SJSA1 (cell line): ENCODE measurements at regions not wholly inside any gene's neighbourhood (a gene's known extent, or its start where the extent isn't known, plus 50 kb on each side); places are given as distances from the start of the nearest gene placed in this dataset.
"Not testable (repeated sequence)": the region's sequence is repeated elsewhere in the genome, so short reads cannot be mapped to it uniquely, and the experiment has no call there.

ENCODE experiments used
- DNase-seq, 2 experiments: peaks; one replicate each; pipeline ENCODE4 v3.0.0-alpha.2; 2015 to 2020; ENCODE audit warnings: low spot score in 2 of 2, low read depth in 1 of 2
- H3K27ac ChIP-seq: fragments of 250-450 bp; sonication (Bioruptor Pico); 2 replicates; pipeline ENCODE4 v1.5.1; 2020; ENCODE audit warnings: mild to moderate bottlenecking, moderate library complexity
- H3K27me3 ChIP-seq: fragments of 250-450 bp; sonication (Bioruptor Pico); replicated peaks from 2 replicates; pipeline ENCODE4 v1.5.1; 2020; ENCODE audit warnings: mild to moderate bottlenecking, moderate library complexity
- H3K36me3 ChIP-seq: fragments of 250-450 bp; sonication (Bioruptor Pico); 2 replicates; pipeline ENCODE4 v1.5.1; 2020; ENCODE audit warnings: mild to moderate bottlenecking
- H3K4me1 ChIP-seq: fragments of 250-450 bp; sonication (Bioruptor Pico); replicated peaks from 2 replicates; pipeline ENCODE4 v1.6.1; 2021; ENCODE audit warnings: mild to moderate bottlenecking
- H3K4me3 ChIP-seq: fragments of 250-450 bp; sonication (Bioruptor Pico); 2 replicates; pipeline ENCODE4 v1.5.1; 2020; ENCODE audit warnings: mild to moderate bottlenecking
- H3K9me3 ChIP-seq: fragments of 250-450 bp; sonication (Bioruptor Pico); replicated peaks from 2 replicates; pipeline ENCODE4 v1.5.1; 2020; ENCODE audit warnings: mild to moderate bottlenecking

- H3K27ac ChIP-seq = no peak overlapping the region
- H3K4me1 ChIP-seq = peaks cover 12% of the 10 kb centered on the region
- H3K4me3 ChIP-seq = no peak overlapping the region
- H3K27me3 ChIP-seq = no peaks in the 10 kb centered on the region
- DNase-seq = no peak
- no peaks in the 10 kb centered on the region for H3K9me3 ChIP-seq
- H3K36me3 ChIP-seq = no peaks in the 10 kb centered on the region
Observed at GRCh38 chr7:16267953-16268820, 153.2 kb downstream of the CRPPA start.

DNA sequence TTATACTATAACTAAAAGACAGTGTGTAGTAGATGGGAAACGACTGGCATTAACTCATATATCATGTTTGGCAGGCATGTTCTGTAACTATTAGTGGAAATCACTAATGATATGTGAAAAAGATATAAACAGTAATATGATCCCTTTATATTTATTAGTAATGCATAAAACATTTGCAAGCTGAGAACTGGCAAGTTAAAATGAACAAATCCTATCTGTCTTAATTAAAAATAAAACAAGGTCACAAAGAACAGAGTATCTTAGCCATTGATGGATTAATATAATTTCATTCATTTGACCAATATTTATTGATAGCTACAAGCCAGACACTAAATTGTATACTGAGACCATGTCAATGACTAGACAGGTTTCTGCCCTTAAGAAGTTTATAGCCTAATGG, 154.5 kb downstream of the CRPPA start:
- H3K36me3 ChIP-seq = no peaks in the 10 kb centered on the region
- DNase-seq = no peak

GRCh38 chr7:16266470-16266869, 154.9 kb downstream of the CRPPA start:
- not testable (repeated sequence) for H3K27me3 ChIP-seq, H3K4me1 ChIP-seq, H3K9me3 ChIP-seq, H3K4me3 ChIP-seq, DNase-seq, H3K36me3 ChIP-seq, H3K27ac ChIP-seq

More for the DNA sequence above, 154.5 kb downstream of the CRPPA start:
- Histone ChIP-seq H3K4me1 (peaks cover 5% of the 10 kb centered on the region; the same call in 1 of the 2 replicates), H3K9me3 (no peaks in the 10 kb centered on the region), H3K4me3 (no peak overlapping the region), H3K27me3 (no peaks in the 10 kb centered on the region), H3K27ac (no peak overlapping the region)

- Histone ChIP-seq H3K9me3 (no peaks in the 10 kb centered on the region), H3K27ac (no peak overlapping the region), H3K36me3 (no peaks in the 10 kb centered on the region), H3K27me3 (no peaks in the 10 kb centered on the region), H3K4me3 (no peak overlapping the region), H3K4me1 (peaks cover 5% of the 10 kb centered on the region; the same call in 1 of the 2 replicates)
- DNase-seq = no peak
Observed at GRCh38 chr7:16265863-16266458, 155.4 kb downstream of the CRPPA start.

DNA sequence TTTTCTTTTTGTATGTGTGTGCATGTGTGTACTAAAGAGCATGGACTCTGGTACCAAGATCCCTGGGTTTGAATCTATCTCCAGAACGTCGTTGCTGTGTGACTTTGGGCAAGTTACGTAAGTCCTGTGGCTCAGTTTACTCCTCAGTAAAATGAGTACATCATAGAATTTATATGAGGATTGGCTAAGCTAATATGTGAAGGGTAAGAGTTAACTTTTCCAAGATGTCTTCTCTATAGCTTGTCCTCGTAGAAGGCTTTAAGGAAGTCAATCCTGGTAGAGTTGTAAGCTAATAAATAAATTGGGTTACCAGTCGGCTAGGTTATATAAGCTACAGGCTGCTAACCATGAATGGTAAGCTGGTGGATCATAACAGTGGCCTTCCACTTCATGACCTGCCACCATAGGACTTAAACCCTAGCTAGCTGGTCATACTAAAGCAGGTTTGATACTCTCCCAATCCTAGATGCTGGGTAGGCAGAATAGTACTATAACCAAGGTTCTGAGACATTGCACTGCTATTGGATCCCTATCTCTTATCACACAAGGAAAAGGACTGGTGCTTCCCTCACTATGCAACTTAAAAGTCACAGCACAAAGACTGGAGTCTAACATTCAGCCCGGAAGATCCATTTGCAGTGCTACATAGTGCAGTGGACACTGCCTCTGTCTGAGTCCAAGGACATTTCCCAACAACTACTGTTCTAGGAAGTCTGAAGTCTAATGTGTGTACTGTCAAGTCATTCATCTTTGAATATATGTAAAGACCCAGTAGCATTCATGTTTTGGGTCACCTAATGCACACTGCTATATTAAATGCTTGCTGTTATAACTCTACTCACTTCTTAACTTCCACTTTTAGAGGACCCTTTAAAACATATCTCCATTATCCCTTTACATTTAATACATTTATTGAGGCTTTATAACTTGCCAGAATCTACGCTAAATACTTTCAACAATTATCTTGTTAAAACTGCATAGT, 156.2 kb downstream of the CRPPA start:
- Histone ChIP-seq H3K27me3 (no peaks in the 10 kb centered on the region), H3K27ac (no peak overlapping the region), H3K36me3 (no peaks in the 10 kb centered on the region), H3K4me1 (peaks cover 5% of the 10 kb centered on the region; the same call in 1 of the 2 replicates), H3K4me3 (no peak overlapping the region), H3K9me3 (no peaks in the 10 kb centered on the region)
- DNase-seq = no peak

- DNase-seq = no peak
- H3K36me3 ChIP-seq = no peaks in the 10 kb centered on the region
- H3K4me1 ChIP-seq = peaks cover 2% of the 10 kb centered on the region; the same call in 1 of the 2 replicates
- H3K27me3 ChIP-seq = no peaks in the 10 kb centered on the region
- H3K9me3 ChIP-seq = no peaks in the 10 kb centered on the region
- H3K27ac ChIP-seq = no peak overlapping the region
- no peak overlapping the region for H3K4me3 ChIP-seq
Observed at GRCh38 chr7:16264036-16264819, 157.1 kb downstream of the CRPPA start.

DNA sequence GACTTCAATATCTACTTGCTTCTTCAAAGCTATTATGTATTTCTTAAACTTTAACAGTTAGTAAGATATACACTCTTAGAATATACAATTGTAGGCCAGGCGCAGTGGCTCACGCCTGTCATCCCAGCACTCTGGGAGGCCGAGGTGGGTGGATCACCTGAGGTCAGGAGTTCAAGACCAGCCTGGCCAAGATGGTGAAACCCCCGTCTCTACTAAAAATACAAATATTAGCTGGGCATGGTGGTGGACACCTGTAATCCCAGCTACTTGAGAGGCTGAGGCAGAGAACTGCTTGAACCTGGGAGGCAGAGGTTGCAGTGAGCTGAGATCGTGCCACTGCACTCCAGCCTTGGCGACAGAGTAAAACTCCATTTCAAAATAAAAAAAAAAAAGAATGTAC, 158.0 kb downstream of the CRPPA start:
- H3K27me3 ChIP-seq, H3K36me3 ChIP-seq, H3K27ac ChIP-seq, H3K4me3 ChIP-seq, H3K4me1 ChIP-seq, H3K9me3 ChIP-seq, DNase-seq: not testable (repeated sequence)

DNA sequence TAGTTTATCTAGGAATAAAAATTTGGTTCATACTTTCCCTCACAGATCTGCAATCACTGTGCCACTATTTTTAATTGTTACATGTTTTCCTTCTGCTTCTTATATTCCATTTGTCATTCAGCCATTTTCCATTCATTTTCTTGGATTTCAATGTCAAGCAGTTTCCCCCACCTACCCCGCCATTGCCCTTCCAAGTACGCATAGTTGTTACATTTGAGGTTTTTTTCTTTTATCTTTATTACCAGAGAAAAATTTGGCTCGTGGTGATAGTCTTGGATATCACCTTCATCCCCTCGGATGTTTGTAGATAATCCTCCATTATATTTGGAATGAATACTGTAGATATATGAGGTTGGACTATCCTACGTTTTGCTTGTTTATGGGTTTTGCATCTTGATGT, 159.7 kb downstream of the CRPPA start:
- H3K27ac ChIP-seq = no peak overlapping the region
- H3K4me3 ChIP-seq = no peak overlapping the region
- H3K4me1 ChIP-seq = no peaks in the 10 kb centered on the region
- H3K9me3 ChIP-seq = no peaks in the 10 kb centered on the region
- H3K36me3 ChIP-seq = no peaks in the 10 kb centered on the region
- H3K27me3 ChIP-seq = no peaks in the 10 kb centered on the region
- DNase-seq = no peak

DNA sequence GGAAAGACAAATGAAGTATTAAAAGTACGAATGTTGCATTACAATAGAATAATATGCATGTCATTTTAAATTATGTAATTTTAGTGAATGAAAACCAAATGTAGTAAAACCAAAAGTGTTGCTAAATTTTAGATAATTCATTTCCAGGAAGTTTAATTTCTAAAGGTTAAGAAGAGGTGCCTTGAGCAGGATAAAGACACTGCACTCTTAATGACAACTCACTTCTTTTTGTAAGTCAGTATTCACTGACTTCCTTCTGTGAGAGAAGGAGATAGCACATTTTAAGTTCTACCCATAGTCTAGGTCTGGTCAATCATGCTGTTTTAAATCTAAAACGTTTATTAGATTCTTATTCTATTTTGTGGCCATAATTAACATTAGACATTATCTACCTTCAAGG, 160.2 kb downstream of the CRPPA start:
- Histone ChIP-seq H3K36me3 (no peaks in the 10 kb centered on the region), H3K27me3 (no peaks in the 10 kb centered on the region), H3K9me3 (no peaks in the 10 kb centered on the region), H3K4me1 (no peaks in the 10 kb centered on the region), H3K4me3 (no peak overlapping the region), H3K27ac (no peak overlapping the region)
- no peak for DNase-seq

DNA sequence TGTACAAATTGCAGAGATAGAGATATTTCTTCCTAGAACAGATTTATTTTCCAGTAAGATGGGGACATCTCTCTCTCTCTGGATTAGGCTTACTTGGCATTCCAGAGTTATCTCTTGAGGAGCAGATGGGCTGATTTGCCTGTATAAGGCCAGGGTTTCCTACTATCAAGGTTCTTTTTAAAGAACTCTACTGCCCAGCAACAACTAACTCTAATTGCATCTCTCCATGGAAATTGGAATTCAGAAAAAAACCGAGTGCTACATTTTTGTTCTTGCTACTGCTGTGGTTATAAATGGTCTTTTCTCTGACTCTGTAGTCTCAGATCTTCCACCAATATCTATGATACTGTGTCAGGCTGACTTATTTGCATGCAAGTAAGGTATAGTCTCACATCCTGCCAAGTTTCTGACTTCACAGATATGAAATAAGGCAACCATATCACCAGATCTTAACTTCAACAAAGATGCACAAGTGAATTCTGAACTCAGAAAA, 161.1 kb downstream of the CRPPA start:
- H3K36me3 ChIP-seq = no peaks in the 10 kb centered on the region
- H3K4me1 ChIP-seq = no peaks in the 10 kb centered on the region
- H3K27me3 ChIP-seq = no peaks in the 10 kb centered on the region
- H3K27ac ChIP-seq = no peak overlapping the region
- no peaks in the 10 kb centered on the region for H3K9me3 ChIP-seq
- DNase-seq = no peak
- H3K4me3 ChIP-seq = no peak overlapping the region

DNA sequence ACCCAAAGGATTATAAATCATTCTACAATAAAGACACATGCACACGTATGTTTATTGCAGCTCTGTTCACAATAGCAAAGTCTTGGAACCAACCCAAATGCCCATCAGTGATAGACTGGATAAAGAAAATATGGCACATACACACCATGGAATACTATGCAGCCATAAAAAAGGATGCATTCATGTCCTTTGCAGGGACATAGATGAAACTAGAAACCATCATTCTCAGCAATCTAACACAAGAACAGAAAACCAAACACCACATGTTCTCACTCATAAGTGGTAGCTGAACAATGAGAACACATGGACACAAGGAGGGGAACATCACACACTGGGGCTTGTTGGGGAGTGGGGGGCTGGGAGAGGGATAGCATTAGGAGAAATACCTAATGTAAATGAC, 164.9 kb downstream of the CRPPA start:
- DNase-seq, H3K27ac ChIP-seq, H3K4me3 ChIP-seq, H3K4me1 ChIP-seq, H3K36me3 ChIP-seq, H3K9me3 ChIP-seq, H3K27me3 ChIP-seq: not testable (repeated sequence)

DNA sequence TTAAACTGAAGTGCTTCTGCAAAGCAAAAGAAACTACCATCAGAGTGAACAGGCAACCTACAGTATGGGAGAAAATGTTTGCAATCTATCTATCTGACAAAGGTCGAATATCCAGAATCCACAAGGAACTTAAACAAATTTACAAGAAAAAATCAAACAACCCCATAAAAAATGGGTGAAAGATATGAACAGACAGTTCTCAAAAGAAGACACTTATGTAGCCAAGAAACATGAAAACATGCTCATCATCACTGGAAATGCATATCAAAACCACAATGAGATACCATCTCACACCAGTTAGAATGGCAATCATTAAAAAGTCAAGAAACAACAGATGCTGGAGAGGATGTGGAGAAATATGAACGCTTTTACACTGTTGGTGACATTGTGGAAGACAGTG, 165.4 kb downstream of the CRPPA start:
- H3K9me3 ChIP-seq, H3K27me3 ChIP-seq, H3K4me3 ChIP-seq, H3K36me3 ChIP-seq, H3K4me1 ChIP-seq, H3K27ac ChIP-seq, DNase-seq: not testable (repeated sequence)

DNA sequence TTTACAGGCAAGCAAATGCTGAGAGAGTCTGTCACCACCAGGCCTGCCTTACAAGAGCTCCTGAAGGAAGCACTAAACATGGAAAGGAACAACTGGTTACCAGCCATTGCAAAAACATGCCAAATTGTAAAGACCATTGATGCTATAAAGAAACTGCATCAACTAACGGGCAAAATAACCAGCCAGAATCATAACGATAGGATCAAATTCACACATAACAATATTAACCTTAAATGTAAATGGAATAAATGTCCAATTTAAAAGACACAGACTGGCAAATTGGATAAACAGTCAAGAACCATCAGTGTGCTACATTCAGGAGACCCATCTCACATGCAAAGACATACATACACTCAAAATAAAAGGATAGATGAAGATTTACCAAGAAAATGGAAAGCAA, 170.7 kb downstream of the CRPPA start:
- H3K27ac ChIP-seq, DNase-seq, H3K27me3 ChIP-seq, H3K36me3 ChIP-seq, H3K4me1 ChIP-seq, H3K9me3 ChIP-seq, H3K4me3 ChIP-seq: not testable (repeated sequence)
